IMR-90 (cell line): ENCODE measurements at regions not wholly inside any gene's neighbourhood (a gene's known extent, or its start where the extent isn't known, plus 50 kb on each side); places are given as distances from the start of the nearest gene placed in this dataset.

ENCODE experiments used
- ATAC-seq: fragments of 200-7000 bp; cut with Tn5 transposase; 2 replicates; pipeline ENCODE4 v1.9.1; 2020; ENCODE audit warnings: low read depth, mild to moderate bottlenecking, moderate library complexity
- BruUV-seq: library from RNA; stranded (reverse); fragments of 400-500 nt; replicated peaks from 2 replicates; lab custom pipeline; 2021; lab: Mats Ljungman, UMichigan
- CTCF ChIA-PET: fragments of 300-600 bp; formaldehyde crosslinking; extraction: SDS; loops from one replicate; lab custom pipeline; 2021; ENCODE audit warnings: antibody characterized with exemption; lab: Yijun Ruan, JAX
- POLR2A ChIA-PET: fragments of 300-600 bp; sonication (Branson Sonifier 250); formaldehyde crosslinking; loops from one replicate; lab custom pipeline; 2022; ENCODE audit warnings: antibody characterized with exemption; ENCODE audit not compliant: unreplicated experiment; lab: Charles Lee
- DNase-seq: peaks from one replicate; pipeline ENCODE4 v3.0.0; 2013
- H2AFZ ChIP-seq: replicated peaks from 2 replicates; pipeline ENCODE3; 2013; ENCODE audit warnings: low read length, mild to moderate bottlenecking; ENCODE audit not compliant: poor library complexity
- H2AK5ac ChIP-seq: 2 replicates; pipeline ENCODE4 v1.6.1; 2013; ENCODE audit warnings: low read depth, low read length, inconsistent platforms
- H2AK9ac ChIP-seq: replicated peaks from 2 replicates; pipeline ENCODE3; 2013; ENCODE audit warnings: mild to moderate bottlenecking, low read depth, low read length, moderate library complexity; ENCODE audit not compliant: poor library complexity
- H2BK120ac ChIP-seq: 2 replicates; pipeline ENCODE4 v1.6.1; 2013; ENCODE audit warnings: low read depth, low read length, inconsistent platforms
- H2BK15ac ChIP-seq: 3 replicates; pipeline ENCODE4 v1.6.1; 2013; ENCODE audit warnings: low read depth, low read length, inconsistent platforms
- H2BK20ac ChIP-seq: 2 replicates; pipeline ENCODE4 v1.6.1; 2013; ENCODE audit warnings: low read depth, mild to moderate bottlenecking, inconsistent platforms, low read length, moderate library complexity
- H2BK5ac ChIP-seq: 2 replicates; pipeline ENCODE4 v1.6.1; 2013; ENCODE audit warnings: mild to moderate bottlenecking, low read depth, low read length, inconsistent platforms; ENCODE audit not compliant: poor library complexity, severe bottlenecking
- H3K14ac ChIP-seq: replicated peaks from 2 replicates; pipeline ENCODE4 v1.6.1; 2013; ENCODE audit warnings: low read depth, low read length, inconsistent platforms
- H3K18ac ChIP-seq: 2 replicates; pipeline ENCODE4 v1.6.1; 2013; ENCODE audit warnings: low read depth, low read length, control low read depth
- H3K23ac ChIP-seq: 2 replicates; pipeline ENCODE4 v1.6.1; 2013; ENCODE audit warnings: low read depth, low read length, inconsistent platforms
- H3K27ac ChIP-seq: 2 replicates; pipeline ENCODE4 v1.5.1; 2013; ENCODE audit warnings: mild to moderate bottlenecking, control low read depth, low read length; ENCODE audit not compliant: insufficient read depth
- H3K27me3 ChIP-seq: 2 replicates; pipeline ENCODE4 v1.6.1; 2013; ENCODE audit warnings: low read length; ENCODE audit not compliant: control insufficient read depth, insufficient read depth
- H3K36me3 ChIP-seq: 2 replicates; pipeline ENCODE4 v1.6.1; 2013; ENCODE audit warnings: low read length, mixed read lengths; ENCODE audit not compliant: control insufficient read depth, insufficient read depth
- H3K4ac ChIP-seq: 2 replicates; pipeline ENCODE4 v1.6.1; 2013; ENCODE audit warnings: low read depth, low read length, inconsistent platforms
- H3K4me1 ChIP-seq: 2 replicates; pipeline ENCODE4 v1.6.1; 2013; ENCODE audit warnings: low read length, mixed read lengths; ENCODE audit not compliant: control insufficient read depth, insufficient read depth
- H3K4me2 ChIP-seq: 2 replicates; pipeline ENCODE4 v1.6.1; 2013; ENCODE audit warnings: low read depth, mild to moderate bottlenecking, control low read depth, low read length, moderate library complexity
- H3K4me3 ChIP-seq: 2 replicates; pipeline ENCODE4 v1.5.1; 2013; ENCODE audit warnings: low read depth, mild to moderate bottlenecking, control low read depth, low read length, moderate library complexity; ENCODE audit not compliant: insufficient read depth
- H3K56ac ChIP-seq: 2 replicates; pipeline ENCODE4 v1.6.1; 2013; ENCODE audit warnings: low read length, inconsistent platforms; ENCODE audit not compliant: insufficient read depth; ENCODE audit errors: extremely low read depth
- H3K79me1 ChIP-seq, 2 experiments: 2 replicates each; pipeline ENCODE4 v1.6.1; 2013; ENCODE audit warnings: low read length in 2 of 2, inconsistent platforms in 1 of 2, low read depth in 1 of 2
- H3K9ac ChIP-seq: 2 replicates; pipeline ENCODE4 v1.6.1; 2013; ENCODE audit warnings: low read depth, low read length, control low read depth
- H3K9me1 ChIP-seq: 2 replicates; pipeline ENCODE4 v1.6.1; 2013; ENCODE audit warnings: low read length, inconsistent platforms; ENCODE audit not compliant: insufficient read depth
- H3K9me3 ChIP-seq: 2 replicates; pipeline ENCODE4 v1.6.1; 2013; ENCODE audit warnings: low read length; ENCODE audit not compliant: control insufficient read depth, insufficient read depth
- H4K20me1 ChIP-seq: 2 replicates; pipeline ENCODE4 v1.6.1; 2013; ENCODE audit warnings: low read length, inconsistent platforms; ENCODE audit not compliant: insufficient read depth
- H4K5ac ChIP-seq: 2 replicates; pipeline ENCODE4 v1.6.1; 2013; ENCODE audit warnings: mild to moderate bottlenecking, low read depth, low read length, control low read depth
- H4K8ac ChIP-seq, 2 experiments: 2 replicates each; pipeline ENCODE4 v1.6.1; 2013; ENCODE audit warnings: low read depth in 2 of 2, low read length in 2 of 2, control low read depth in 1 of 2, inconsistent platforms in 1 of 2
- H4K91ac ChIP-seq: 2 replicates; pipeline ENCODE4 v1.6.1; 2013; ENCODE audit warnings: low read depth, low read length, inconsistent platforms; ENCODE audit not compliant: insufficient read depth
- CEBPB ChIP-seq: IDR thresholded peaks from 2 replicates; pipeline ENCODE4 v1.6.1; 2012; ENCODE audit warnings: low read depth, low read length, improper control_type of control experiment
- CHD1 ChIP-seq: IDR thresholded peaks from 2 replicates; pipeline ENCODE4 v1.6.1; 2012; ENCODE audit warnings: low read depth, low read length, improper control_type of control experiment
- FOS ChIP-seq: fragments of 150-350 bp; IDR thresholded peaks from 2 replicates; pipeline ENCODE4 v1.6.1; 2016; ENCODE audit warnings: low read depth, low read length
- MAFK ChIP-seq: IDR thresholded peaks from 2 replicates; pipeline ENCODE4 v1.6.1; 2012; ENCODE audit warnings: low read depth, low read length, improper control_type of control experiment
- MAZ ChIP-seq: IDR thresholded peaks from 2 replicates; pipeline ENCODE4 v1.6.1; 2012; ENCODE audit warnings: low read depth, mild to moderate bottlenecking, low read length, improper control_type of control experiment, moderate library complexity, borderline replicate concordance
- RAD21 ChIP-seq: IDR thresholded peaks from 2 replicates; pipeline ENCODE4 v1.6.1; 2012; ENCODE audit warnings: low read length, improper control_type of control experiment
- RCOR1 ChIP-seq: IDR thresholded peaks from 2 replicates; pipeline ENCODE4 v1.6.1; 2012; ENCODE audit warnings: mild to moderate bottlenecking, low read length, improper control_type of control experiment; ENCODE audit not compliant: insufficient replicate concordance
- RFX5 ChIP-seq: IDR thresholded peaks from 2 replicates; pipeline ENCODE4 v1.8.0; 2012; ENCODE audit warnings: low read depth, mild to moderate bottlenecking, low read length, moderate library complexity
- WGBS, 2 experiments: methylation state at CpG; one replicate each; pipeline versions ENCODE4 v1.1.5 to v1.1.7; 2013; ENCODE audit warnings: missing lambda C conversion rate in 2 of 2; ENCODE audit not compliant: insufficient read length in 1 of 2; ENCODE audit errors: extremely low coverage in 2 of 2; 5-methylcytosine and 5-hydroxymethylcytosine counted together
- dilution Hi-C: fragments of 300-500 bp; cut with HindIII; formaldehyde crosslinking; loops from one replicate; pipeline ENCODE4 v1.14.3; 2018; ENCODE audit warnings: low sequenced_read_pairs; ENCODE audit not compliant: unreplicated experiment
- in situ Hi-C: fragments of 300-500 bp; cut with MboI; formaldehyde crosslinking; loops from 3 replicates; pipeline ENCODE4 v1.14.3; 2019; ENCODE audit warnings: low sequenced_read_pairs, inconsistent platforms, mixed read lengths
- intact Hi-C: fragments of 100-400 bp; cut with micrococcal nuclease; formaldehyde crosslinking; loops from 2 replicates; pipeline ENCODE4 v1.10.0; 2022

DNA sequence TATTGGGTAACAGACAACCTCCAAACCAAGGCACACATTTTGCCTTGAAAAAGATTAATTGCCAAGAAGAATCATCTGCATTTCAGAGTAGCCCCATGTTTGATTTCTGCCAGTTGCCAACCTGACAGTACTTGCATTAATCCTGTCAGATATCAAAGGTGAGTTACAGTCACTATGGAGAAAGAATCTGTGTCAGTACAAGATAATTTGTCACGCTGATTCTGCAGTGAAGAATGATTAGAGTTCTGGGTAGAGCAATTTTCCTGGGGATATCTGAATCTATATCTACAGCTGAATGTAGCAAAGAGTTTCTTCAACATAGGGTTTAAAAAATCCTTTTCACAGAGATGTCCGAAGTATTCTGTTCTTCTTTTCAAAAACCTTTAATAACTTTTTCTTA is 150.7 kb downstream of the AKAP11 start:
- ChIA-PET CTCF (interaction anchor here (1.0 kb wide), 1 partner anchor 10 kb away, joined by 3 read pairs; no protein-coding TSS in a partner anchor), POLR2A (no interaction called here)
- H3K4ac ChIP-seq: no peak overlapping the region
- no peak overlapping the region for H2BK20ac ChIP-seq
- no peak overlapping the region for H2BK15ac ChIP-seq
- H2AK5ac ChIP-seq: no peak overlapping the region
- H3K14ac ChIP-seq: no peak overlapping the region
- peaks cover 12% of the 10 kb centered on the region for H3K27me3 ChIP-seq
- H4K20me1 ChIP-seq: no peaks in the 10 kb centered on the region
- no peak overlapping the region for H3K4me2 ChIP-seq
- H4K5ac ChIP-seq: no peak overlapping the region
- no peak overlapping the region for H3K9ac ChIP-seq
- DNase-seq (no peak), ATAC-seq (no peak)
- no peak overlapping the region for H3K18ac ChIP-seq
- H3K9me1 ChIP-seq: no peaks in the 10 kb centered on the region
- no peaks in the 10 kb centered on the region for H3K4me1 ChIP-seq
- no TSS peak for BruUV-seq
- no peak overlapping the region for H3K27ac ChIP-seq
- no peak overlapping the region for H3K23ac ChIP-seq
- no peak overlapping the region for H3K4me3 ChIP-seq
- WGBS, 2 experiments: no CpG with 5 or more reads among the region's 2 CpGs
- in situ Hi-C loops: no loop called here
- TF ChIP-seq CHD1 (no peak), FOS (no peak), RCOR1 (no peak), RAD21 (no peak), MAZ (no peak), MAFK (no peak), RFX5 (no peak), CEBPB (no peak)
- H3K36me3 ChIP-seq: no peaks in the 10 kb centered on the region
- H2AK9ac ChIP-seq: no peak overlapping the region
- H3K56ac ChIP-seq: no peak overlapping the region
- no peaks in the 10 kb centered on the region for H3K9me3 ChIP-seq
- intact Hi-C loops: no loop called here
- no peak overlapping the region for H2BK5ac ChIP-seq
- no peak overlapping the region for H2BK120ac ChIP-seq
- H2AFZ ChIP-seq: no peak overlapping the region
- H4K91ac ChIP-seq: no peak overlapping the region
- H3K79me1 ChIP-seq: no peaks in the 10 kb centered on the region
- dilution Hi-C loops: no loop called here
- no peak overlapping the region for H4K8ac ChIP-seq
